ENCODE measurements at regions not wholly inside any gene's neighbourhood (a gene's known extent, or its start where the extent isn't known, plus 50 kb on each side); places are given as distances from the start of the nearest gene placed in this dataset.
"Not testable (repeated sequence)": the region's sequence is repeated elsewhere in the genome, so short reads cannot be mapped to it uniquely, and the experiment has no call there.

GRCh38 chr4:57303012-57303751, 193.0 kb upstream of the IGFBP7 start:
- H2AFZ ChIP-seq: no peak overlapping the region
- no peaks in the 10 kb centered on the region for H3K36me3 ChIP-seq (ENCODE audit: insufficient read depth)
- H3K79me2 ChIP-seq (replicated peaks; ENCODE audit: insufficient read depth): no peaks in the 10 kb centered on the region
- H3K27me3 ChIP-seq (ENCODE audit: insufficient read depth): no peaks in the 10 kb centered on the region
- no peak overlapping the region for H3K4me2 ChIP-seq
- H3K36me3 Mint-ChIP-seq (ENCODE audit: low read depth): peaks cover 26% of the 10 kb centered on the region
- DNase-seq (ENCODE audit: low spot score): no peak
- no peaks in the 10 kb centered on the region for H4K20me1 ChIP-seq (replicated peaks; ENCODE audit: insufficient read depth)
- H3K4me1 Mint-ChIP-seq: no peaks in the 10 kb centered on the region
- H3K4me3 Mint-ChIP-seq: no peak overlapping the region
- H3K9me3 Mint-ChIP-seq: peaks cover 50% of the 10 kb centered on the region
- no peaks in the 10 kb centered on the region for H3F3A ChIP-seq (replicated peaks; ENCODE audit: low read depth)
- no peaks in the 10 kb centered on the region for H3K9me2 ChIP-seq (ENCODE audit: insufficient read depth)
- H3K4me3 ChIP-seq: no peak overlapping the region
- no peak overlapping the region for H3K27ac ChIP-seq (ENCODE audit: low read depth)
- peaks cover 3% of the 10 kb centered on the region for H3K27me3 Mint-ChIP-seq (ENCODE audit: insufficient read depth, low read depth, poor library complexity)
- H3K27ac Mint-ChIP-seq: no peak overlapping the region
- TF ChIP-seq ZNF462 (CRISPR knock-in tag; IDR thresholded peaks at IDR 0.05) (no peak), CTCF (conservative IDR thresholded peaks at IDR 0.05; ENCODE audit: low read depth in 2 of 2) (peak; percentile 24 to 60; a peak in 3 of 4 replicates)
- no peaks in the 10 kb centered on the region for H3K4me1 ChIP-seq (ENCODE audit: insufficient read depth)
- peak; percentile 31; the same call in 1 of the 3 replicates for ATAC-seq

- H2AFZ ChIP-seq; H3K27me3 ChIP-seq (ENCODE audit: insufficient read depth); H3K27ac Mint-ChIP-seq; H3K4me3 Mint-ChIP-seq; H3K4me3 ChIP-seq; H3K4me1 ChIP-seq (ENCODE audit: insufficient read depth); H3F3A ChIP-seq (replicated peaks; ENCODE audit: low read depth); H3K27ac ChIP-seq (ENCODE audit: low read depth); H3K9me2 ChIP-seq (ENCODE audit: insufficient read depth); DNase-seq (ENCODE audit: low spot score); ATAC-seq; H3K4me1 Mint-ChIP-seq; H3K27me3 Mint-ChIP-seq (ENCODE audit: insufficient read depth, low read depth, poor library complexity); H4K20me1 ChIP-seq (replicated peaks; ENCODE audit: insufficient read depth); H3K79me2 ChIP-seq (replicated peaks; ENCODE audit: insufficient read depth); H3K4me2 ChIP-seq; H3K36me3 ChIP-seq (ENCODE audit: insufficient read depth): not testable (repeated sequence)
- Mint-ChIP-seq H3K36me3 (ENCODE audit: low read depth) (peaks cover 26% of the 10 kb centered on the region), H3K9me3 (peaks cover 54% of the 10 kb centered on the region)
Observed at GRCh38 chr4:57300300-57300699, 190.1 kb upstream of the IGFBP7 start.

All from GM23338 (cell line).